ENCODE measurements at regions not wholly inside any gene's neighbourhood (a gene's known extent, or its start where the extent isn't known, plus 50 kb on each side); places are given as distances from the start of the nearest gene placed in this dataset.

GRCh38 chr4:62930884-62931283 lies 1478.4 kb downstream of the TECRL start:
- no peak for TF ChIP-seq CTCF (IDR thresholded peaks at IDR 0.05; ENCODE audit: low read depth, low read length, poor library complexity, severe bottlenecking)
- no peak for TF ChIP-seq EZH2phosphoT487 (IDR thresholded peaks at IDR 0.05; ENCODE audit: borderline replicate concordance, low read length)

Measured in DOHH2 (cell line).